Memory B cell (primary cell): ENCODE measurements at regions not wholly inside any gene's neighbourhood (a gene's known extent, or its start where the extent isn't known, plus 50 kb on each side); places are given as distances from the start of the nearest gene placed in this dataset.
A peak's percentile ranks its signal among the peaks of the same experiment; 100 is the strongest.

Experiments
- ATAC-seq: fragments of 150-1000 bp; cut with Tn5 transposase; 2 replicates; pipeline ENCODE4 v1.10.0; 2021; ENCODE audit warnings: low read depth, mild to moderate bottlenecking, moderate library complexity
- DNase-seq, 2 donors: peaks; one replicate each; pipeline ENCODE4 v3.0.0; 2022; ENCODE audit warnings: low spot score in 2 of 2
- H3K27ac Mint-ChIP-seq: one replicate; pipeline ENCODE4 v1.8.0; 2022; ENCODE audit warnings: mild to moderate bottlenecking, moderate library complexity, mixed read lengths
- H3K27me3 Mint-ChIP-seq: one replicate; pipeline ENCODE4 v1.8.0; 2022; ENCODE audit warnings: mixed read lengths
- H3K36me3 Mint-ChIP-seq: one replicate; pipeline ENCODE4 v1.8.0; 2022; ENCODE audit warnings: mild to moderate bottlenecking, mixed read lengths
- H3K4me1 Mint-ChIP-seq: one replicate; pipeline ENCODE4 v1.8.0; 2022; ENCODE audit warnings: mixed read lengths
- H3K4me3 Mint-ChIP-seq: one replicate; pipeline ENCODE4 v1.8.0; 2022; ENCODE audit warnings: mild to moderate bottlenecking, moderate library complexity, mixed read lengths
- H3K9me3 Mint-ChIP-seq: one replicate; pipeline ENCODE4 v1.8.0; 2022; ENCODE audit warnings: mixed read lengths

DNA sequence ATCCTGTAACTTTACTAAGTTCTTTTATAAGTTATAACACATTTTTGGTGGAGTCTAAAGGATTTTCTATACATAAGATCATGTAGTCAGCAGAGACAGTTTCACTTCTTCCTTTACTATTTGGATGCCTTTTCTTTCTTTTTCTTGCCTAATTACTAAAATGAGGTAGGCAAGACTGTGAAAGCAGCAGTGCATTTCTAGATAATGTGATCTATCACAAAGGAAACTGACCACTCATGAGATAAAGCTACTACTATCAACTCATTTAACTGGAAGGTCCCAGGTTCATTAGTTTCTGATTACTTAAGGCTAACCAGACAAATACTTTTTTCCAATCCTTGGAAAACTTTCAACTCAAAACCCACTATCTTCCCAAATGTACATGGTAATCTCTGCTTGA lies 196.2 kb upstream of the E2F8 start:
- peak; percentile 41 for ATAC-seq
- Mint-ChIP-seq H3K36me3 (no peaks in the 10 kb centered on the region), H3K27me3 (no peaks in the 10 kb centered on the region), H3K4me3 (no peak overlapping the region), H3K4me1 (peaks cover 20% of the 10 kb centered on the region), H3K9me3 (peaks cover 2% of the 10 kb centered on the region), H3K27ac (no peak overlapping the region)
- no peak for DNase-seq

DNA sequence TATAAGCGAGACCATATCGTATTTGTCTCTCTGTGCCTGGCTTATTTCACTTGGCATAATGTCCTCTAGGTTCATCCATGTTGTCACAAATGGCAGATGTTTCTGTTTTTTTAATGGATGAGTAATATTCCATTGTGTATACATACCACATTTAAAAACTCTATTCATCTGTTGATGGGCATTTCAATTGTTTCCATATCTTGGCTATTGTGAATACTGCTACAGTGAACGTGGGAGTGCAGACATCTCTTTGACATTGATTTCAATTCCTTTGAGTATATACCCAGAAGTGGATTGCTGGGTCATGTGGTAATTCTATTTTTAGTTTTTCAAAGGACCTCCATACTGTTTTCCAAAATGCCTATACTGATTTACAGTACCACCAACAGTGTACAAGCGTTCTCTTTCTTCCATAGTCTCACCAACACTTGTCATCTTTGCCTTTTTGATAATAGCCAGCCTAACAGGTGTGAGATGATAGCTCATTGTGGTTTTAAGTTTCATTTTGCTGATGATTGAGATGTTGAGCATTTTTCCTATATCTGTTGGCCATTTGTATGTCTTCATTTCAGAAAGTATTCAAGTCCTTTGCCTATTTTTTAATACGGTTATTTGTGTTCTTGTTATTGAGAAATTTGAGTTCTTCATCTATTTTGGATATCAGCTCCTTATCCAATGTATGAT lies 194.7 kb upstream of the E2F8 start:
- Mint-ChIP-seq H3K36me3 (no peaks in the 10 kb centered on the region), H3K27me3 (no peaks in the 10 kb centered on the region), H3K27ac (peak overlapping the region; percentile 2), H3K4me3 (no peak overlapping the region), H3K4me1 (peaks cover 18% of the 10 kb centered on the region), H3K9me3 (peaks cover 2% of the 10 kb centered on the region)
- ATAC-seq = no peak
- DNase-seq = no peak

- Mint-ChIP-seq H3K27ac (peak overlapping the region; percentile 4), H3K9me3 (peaks cover 2% of the 10 kb centered on the region), H3K4me3 (no peak overlapping the region), H3K4me1 (peaks cover 20% of the 10 kb centered on the region), H3K36me3 (no peaks in the 10 kb centered on the region), H3K27me3 (no peaks in the 10 kb centered on the region)
- ATAC-seq (no peak), DNase-seq (no peak)
Observed at GRCh38 chr11:19433791-19434190, 193.0 kb upstream of the E2F8 start.

DNA sequence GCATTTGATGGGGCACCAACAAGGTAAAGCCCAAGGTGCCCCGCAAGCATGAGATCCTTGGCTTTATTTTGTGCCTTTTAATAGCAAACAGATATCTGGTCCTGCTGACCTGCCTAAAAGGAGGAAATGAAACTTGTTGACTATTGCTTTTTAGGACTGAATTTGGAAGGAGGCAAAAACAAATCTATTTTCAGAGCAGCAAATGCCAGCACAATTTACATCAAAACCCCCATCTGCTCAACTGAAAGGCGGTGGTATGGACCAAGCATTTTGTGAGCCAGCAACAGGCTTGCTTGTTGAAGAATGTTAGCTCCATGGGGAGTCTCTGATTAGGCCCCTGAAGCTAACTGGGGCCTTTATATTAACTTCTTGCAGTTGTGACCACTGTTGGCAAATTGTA lies 192.6 kb upstream of the E2F8 start:
- Mint-ChIP-seq H3K27me3 (peaks cover 2% of the 10 kb centered on the region), H3K4me1 (peaks cover 23% of the 10 kb centered on the region), H3K9me3 (peaks cover 2% of the 10 kb centered on the region), H3K4me3 (peak overlapping the region; percentile 3), H3K36me3 (no peaks in the 10 kb centered on the region), H3K27ac (peak overlapping the region; percentile 48)
- ATAC-seq (peak; percentile 68), DNase-seq (no peak)

DNA sequence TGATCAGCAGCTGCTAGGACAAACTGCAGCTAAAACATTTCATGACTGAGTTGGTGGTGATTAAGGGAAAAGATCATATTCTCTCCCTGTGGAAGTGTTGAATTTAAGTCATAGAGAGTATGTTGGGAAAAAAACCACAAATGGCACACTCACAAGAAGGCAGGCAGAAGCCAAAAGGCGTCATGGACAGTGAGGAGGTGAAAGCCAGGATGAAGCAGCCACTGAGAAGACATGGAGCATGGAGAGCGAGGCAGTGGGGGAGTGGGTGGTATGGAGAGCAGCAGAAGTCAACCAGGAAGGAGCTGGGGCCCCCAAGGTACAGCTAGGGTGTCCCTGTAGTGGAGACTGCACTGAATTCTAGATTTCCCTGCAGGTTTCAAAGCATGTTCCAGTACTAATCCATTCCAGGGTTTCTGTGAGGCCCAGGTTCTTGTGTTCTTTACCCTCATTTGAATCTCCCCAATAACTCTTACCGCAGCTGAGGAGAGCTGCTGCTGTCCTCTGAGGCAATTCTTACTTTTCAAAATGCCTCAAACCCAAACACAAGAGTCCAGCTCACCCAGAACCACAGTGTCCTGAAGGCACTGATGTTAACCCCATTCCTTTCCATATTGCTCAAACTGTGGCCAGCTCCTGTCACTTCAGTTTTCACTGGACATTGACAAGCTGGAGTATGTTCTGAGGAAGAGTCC lies 191.8 kb upstream of the E2F8 start:
- peak overlapping the region; percentile 50 for H3K4me3 Mint-ChIP-seq

GRCh38 chr11:19430754-19431398 lies 190.1 kb upstream of the E2F8 start:
- ATAC-seq = no peak
- Mint-ChIP-seq H3K9me3 (peaks cover under 1% of the 10 kb centered on the region), H3K36me3 (no peaks in the 10 kb centered on the region), H3K4me1 (peaks cover 26% of the 10 kb centered on the region), H3K27me3 (peaks cover 3% of the 10 kb centered on the region), H3K27ac (no peak overlapping the region), H3K4me3 (no peak overlapping the region)
- no peak for DNase-seq

More for the DNA sequence above, 191.8 kb upstream of the E2F8 start:
- ATAC-seq = peak; percentile 49
- peak overlapping the region; percentile 48 for H3K27ac Mint-ChIP-seq
- DNase-seq = no peak
- H3K36me3 Mint-ChIP-seq = no peaks in the 10 kb centered on the region
- peaks cover 2% of the 10 kb centered on the region for H3K9me3 Mint-ChIP-seq
- peaks cover 3% of the 10 kb centered on the region for H3K27me3 Mint-ChIP-seq
- H3K4me1 Mint-ChIP-seq = peaks cover 24% of the 10 kb centered on the region

DNA sequence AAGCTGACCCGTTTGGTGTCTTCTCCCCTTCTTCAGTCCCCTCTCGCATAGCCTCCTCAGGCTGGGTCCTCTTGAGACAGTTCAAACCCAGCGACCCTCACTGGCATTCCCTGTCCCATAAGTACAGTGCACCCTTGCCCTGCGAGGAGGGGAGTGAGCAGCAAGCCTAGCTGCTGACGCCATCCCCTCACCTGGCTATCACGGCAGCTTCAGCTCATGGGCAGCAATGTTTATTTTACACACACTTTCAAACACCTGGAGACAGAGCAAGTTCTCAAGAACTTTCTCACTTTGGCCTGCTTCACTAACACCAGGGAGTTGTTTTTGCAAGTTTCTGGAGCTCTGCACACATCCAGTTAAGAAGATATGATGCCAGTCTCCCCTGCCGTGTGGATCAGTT lies 189.6 kb upstream of the E2F8 start:
- peaks cover 28% of the 10 kb centered on the region for H3K4me1 Mint-ChIP-seq

GRCh38 chr11:19429108-19429760 lies 188.5 kb upstream of the E2F8 start:
- Mint-ChIP-seq H3K36me3 (no peaks in the 10 kb centered on the region), H3K4me3 (no peak overlapping the region), H3K9me3 (no peaks in the 10 kb centered on the region), H3K4me1 (peaks cover 28% of the 10 kb centered on the region), H3K27ac (no peak overlapping the region), H3K27me3 (peaks cover 3% of the 10 kb centered on the region)
- ATAC-seq = no peak
- no peak for DNase-seq

More for the DNA sequence above, 189.6 kb upstream of the E2F8 start:
- ATAC-seq (no peak), DNase-seq (no peak)
- no peaks in the 10 kb centered on the region for H3K9me3 Mint-ChIP-seq
- no peaks in the 10 kb centered on the region for H3K36me3 Mint-ChIP-seq
- H3K4me3 Mint-ChIP-seq = no peak overlapping the region
- peaks cover 3% of the 10 kb centered on the region for H3K27me3 Mint-ChIP-seq
- H3K27ac Mint-ChIP-seq = no peak overlapping the region

DNA sequence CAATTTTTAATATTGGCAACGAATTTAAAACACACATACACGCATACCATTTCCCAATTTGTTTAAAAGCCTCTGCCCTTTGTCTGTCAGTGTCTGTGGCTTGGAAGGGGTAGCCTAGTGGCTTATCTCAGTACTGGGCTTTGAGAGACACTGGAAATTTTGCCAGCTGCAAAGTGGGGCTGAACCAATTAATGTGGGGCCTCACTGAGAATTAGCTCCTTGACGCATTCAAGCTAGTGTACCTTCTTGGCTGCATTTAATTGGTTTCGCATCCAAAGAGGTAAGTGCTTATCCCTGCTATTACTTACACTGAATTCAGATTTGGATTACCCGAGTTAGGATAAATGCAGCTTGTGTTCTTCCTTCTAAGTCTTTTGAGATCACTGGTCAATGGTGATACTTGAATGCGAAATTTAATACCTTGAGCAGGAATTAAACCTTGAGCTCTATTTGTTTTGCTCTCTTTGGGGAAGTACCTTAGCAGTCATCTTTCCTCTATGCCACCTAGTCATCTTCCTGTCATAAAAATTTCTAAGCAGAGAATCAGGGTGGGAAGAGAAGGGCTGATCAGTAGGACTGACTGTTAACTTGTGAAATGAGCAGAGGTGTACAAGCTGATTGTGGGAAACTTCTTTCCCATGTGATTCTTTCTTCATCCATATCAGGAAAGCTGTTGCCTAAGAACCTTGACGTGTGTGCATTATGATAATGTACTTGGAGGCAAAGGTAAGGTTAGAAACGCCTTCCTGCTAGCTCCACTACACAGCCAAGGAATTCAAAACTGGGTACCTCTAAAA lies 187.7 kb upstream of the E2F8 start:
- Mint-ChIP-seq H3K27me3 (peaks cover 3% of the 10 kb centered on the region), H3K4me1 (peaks cover 24% of the 10 kb centered on the region), H3K9me3 (no peaks in the 10 kb centered on the region), H3K4me3 (no peak overlapping the region), H3K36me3 (no peaks in the 10 kb centered on the region), H3K27ac (peak overlapping the region; percentile 52)
- no peak for DNase-seq
- no peak for ATAC-seq

GRCh38 chr11:19426756-19427403 lies 186.1 kb upstream of the E2F8 start:
- no peak for ATAC-seq
- peaks cover 3% of the 10 kb centered on the region for H3K27me3 Mint-ChIP-seq
- DNase-seq = no peak
- no peak overlapping the region for H3K4me3 Mint-ChIP-seq
- H3K36me3 Mint-ChIP-seq = no peaks in the 10 kb centered on the region
- H3K9me3 Mint-ChIP-seq = no peaks in the 10 kb centered on the region
- no peak overlapping the region for H3K27ac Mint-ChIP-seq
- peaks cover 12% of the 10 kb centered on the region for H3K4me1 Mint-ChIP-seq

GRCh38 chr11:19426011-19426755 lies 185.4 kb upstream of the E2F8 start:
- H3K27ac Mint-ChIP-seq = no peak overlapping the region
- DNase-seq = no peak

GRCh38 chr11:19422276-19422675 lies 181.5 kb upstream of the E2F8 start:
- Mint-ChIP-seq H3K36me3 (no peaks in the 10 kb centered on the region), H3K27me3 (no peaks in the 10 kb centered on the region), H3K4me3 (no peak overlapping the region), H3K4me1 (peaks cover 8% of the 10 kb centered on the region), H3K9me3 (peaks cover 2% of the 10 kb centered on the region), H3K27ac (no peak overlapping the region)
- DNase-seq (no peak), ATAC-seq (no peak)

More at GRCh38 chr11:19426011-19426755, 185.4 kb upstream of the E2F8 start:
- Mint-ChIP-seq H3K9me3 (no peaks in the 10 kb centered on the region), H3K4me1 (peaks cover 12% of the 10 kb centered on the region), H3K27me3 (peaks cover 3% of the 10 kb centered on the region), H3K36me3 (no peaks in the 10 kb centered on the region), H3K4me3 (no peak overlapping the region)
- ATAC-seq = no peak
